ENCODE measurements at regions not wholly inside any gene's neighbourhood (a gene's known extent, or its start where the extent isn't known, plus 50 kb on each side); places are given as distances from the start of the nearest gene placed in this dataset.

DNA sequence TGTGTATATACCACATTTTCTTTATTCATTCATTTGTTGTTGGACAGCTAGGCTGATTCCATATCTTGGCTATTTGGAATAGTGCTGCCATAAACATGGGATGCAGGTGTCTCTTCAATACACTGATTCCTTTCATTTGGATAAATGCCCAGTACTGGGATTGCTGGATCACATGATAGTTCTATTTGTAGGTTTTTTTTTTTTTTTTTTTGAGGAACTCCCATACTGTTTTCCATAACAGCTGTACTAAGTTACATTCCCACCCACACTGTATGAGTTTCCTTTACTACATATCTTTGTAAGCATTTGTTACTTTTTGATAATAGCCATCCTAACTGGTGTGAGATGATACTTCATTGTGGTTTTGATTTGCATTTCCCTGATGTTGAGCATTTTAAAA, 437.7 kb downstream of the DIPK2A start:
- no peaks in the 10 kb centered on the region for H3K9me2 ChIP-seq (ENCODE audit: low read depth, low read length)
- no peaks in the 10 kb centered on the region for H3K9me3 ChIP-seq (ENCODE audit: low read length)
- H2AFZ ChIP-seq (ENCODE audit: low read length): no peak overlapping the region
- no peaks in the 10 kb centered on the region for H3K4me1 ChIP-seq (ENCODE audit: insufficient read depth, low read length, severe bottlenecking)
- no peak overlapping the region for H3K4me2 ChIP-seq (ENCODE audit: low read length)
- H3K27me3 ChIP-seq (ENCODE audit: insufficient read depth, low read length): no peaks in the 10 kb centered on the region
- no peaks in the 10 kb centered on the region for H3K36me3 ChIP-seq (ENCODE audit: insufficient read depth, low read length)
- no peaks in the 10 kb centered on the region for H3F3A ChIP-seq (ENCODE audit: insufficient read depth, low read length)
- no peak overlapping the region for H3K27ac ChIP-seq (ENCODE audit: low read depth, low read length, poor library complexity, severe bottlenecking)
- no peak overlapping the region for H3K4me3 ChIP-seq (ENCODE audit: low read depth, low read length, poor library complexity, severe bottlenecking)
- no peak overlapping the region for H3K9ac ChIP-seq (ENCODE audit: low read length)
- no peak for TF ChIP-seq EZH2 (IDR thresholded peaks at IDR 0.05; ENCODE audit: borderline replicate concordance, low read length)
- TF ChIP-seq, protein P1, sequence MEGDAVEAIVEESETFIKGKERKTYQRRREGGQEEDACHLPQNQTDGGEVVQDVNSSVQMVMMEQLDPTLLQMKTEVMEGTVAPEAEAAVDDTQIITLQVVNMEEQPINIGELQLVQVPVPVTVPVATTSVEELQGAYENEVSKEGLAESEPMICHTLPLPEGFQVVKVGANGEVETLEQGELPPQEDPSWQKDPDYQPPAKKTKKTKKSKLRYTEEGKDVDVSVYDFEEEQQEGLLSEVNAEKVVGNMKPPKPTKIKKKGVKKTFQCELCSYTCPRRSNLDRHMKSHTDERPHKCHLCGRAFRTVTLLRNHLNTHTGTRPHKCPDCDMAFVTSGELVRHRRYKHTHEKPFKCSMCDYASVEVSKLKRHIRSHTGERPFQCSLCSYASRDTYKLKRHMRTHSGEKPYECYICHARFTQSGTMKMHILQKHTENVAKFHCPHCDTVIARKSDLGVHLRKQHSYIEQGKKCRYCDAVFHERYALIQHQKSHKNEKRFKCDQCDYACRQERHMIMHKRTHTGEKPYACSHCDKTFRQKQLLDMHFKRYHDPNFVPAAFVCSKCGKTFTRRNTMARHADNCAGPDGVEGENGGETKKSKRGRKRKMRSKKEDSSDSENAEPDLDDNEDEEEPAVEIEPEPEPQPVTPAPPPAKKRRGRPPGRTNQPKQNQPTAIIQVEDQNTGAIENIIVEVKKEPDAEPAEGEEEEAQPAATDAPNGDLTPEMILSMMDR (IDR thresholded peaks at IDR 0.05; ENCODE audit: low read length): no peak
- H4K20me1 ChIP-seq (ENCODE audit: insufficient read depth, low read length): no peaks in the 10 kb centered on the region
- H3K79me2 ChIP-seq (ENCODE audit: insufficient read depth, low read length): no peaks in the 10 kb centered on the region

DNA sequence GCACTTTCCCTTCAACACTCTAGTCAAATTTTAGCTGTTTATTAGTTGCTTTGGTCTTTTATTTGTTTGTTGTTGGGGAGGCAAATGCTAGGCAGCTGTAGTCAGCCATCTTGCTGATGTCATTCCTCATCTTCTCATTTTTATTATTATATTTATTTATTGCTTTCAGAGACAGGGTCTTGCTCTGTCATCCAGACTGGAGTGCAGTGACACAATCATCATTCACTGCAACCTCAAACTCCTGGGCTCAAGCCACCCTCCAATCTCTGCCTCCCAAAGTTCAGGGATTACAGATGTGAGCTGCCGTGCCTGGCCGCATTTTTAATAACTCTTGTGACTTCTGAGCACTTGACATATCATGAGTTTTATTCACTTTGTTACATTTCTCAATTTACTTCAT, 441.4 kb downstream of the DIPK2A start:
- Histone ChIP-seq H3K27ac (ENCODE audit: low read depth, low read length, poor library complexity, severe bottlenecking) (no peak overlapping the region), H3K79me2 (ENCODE audit: insufficient read depth, low read length) (no peaks in the 10 kb centered on the region), H3K36me3 (ENCODE audit: insufficient read depth, low read length) (no peaks in the 10 kb centered on the region), H3K9me3 (ENCODE audit: low read length) (no peaks in the 10 kb centered on the region), H3K4me3 (ENCODE audit: low read depth, low read length, poor library complexity, severe bottlenecking) (no peak overlapping the region), H3K9ac (ENCODE audit: low read length) (no peak overlapping the region), H3K4me1 (ENCODE audit: insufficient read depth, low read length, severe bottlenecking) (no peaks in the 10 kb centered on the region), H4K20me1 (ENCODE audit: insufficient read depth, low read length) (no peaks in the 10 kb centered on the region), H3F3A (ENCODE audit: insufficient read depth, low read length) (no peaks in the 10 kb centered on the region), H2AFZ (ENCODE audit: low read length) (no peak overlapping the region), H3K9me2 (ENCODE audit: low read depth, low read length) (no peaks in the 10 kb centered on the region), H3K27me3 (ENCODE audit: insufficient read depth, low read length) (no peaks in the 10 kb centered on the region), H3K4me2 (ENCODE audit: low read length) (no peak overlapping the region)
- TF ChIP-seq EZH2 (IDR thresholded peaks at IDR 0.05; ENCODE audit: borderline replicate concordance, low read length): no peak
- TF ChIP-seq, protein P1 (IDR thresholded peaks at IDR 0.05; ENCODE audit: low read length): no peak

DNA sequence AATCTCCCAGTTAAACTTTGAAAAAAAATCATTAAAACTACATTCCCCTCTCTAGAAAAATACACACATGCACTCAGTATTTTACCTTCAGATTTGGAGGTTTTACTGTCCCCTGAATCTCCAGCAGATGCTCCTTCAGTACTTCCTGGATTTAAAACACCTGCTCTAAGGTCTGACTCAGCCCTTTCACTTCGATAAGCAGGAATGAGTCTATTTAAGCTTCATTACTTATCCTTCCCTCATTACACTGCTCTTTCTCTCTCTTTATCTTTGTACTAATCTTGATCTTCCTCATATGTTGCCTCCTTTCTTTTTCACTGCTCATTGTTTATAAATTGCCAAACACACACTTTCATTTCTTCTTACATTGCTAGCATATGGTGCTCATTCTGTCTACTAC, 443.9 kb downstream of the DIPK2A start:
- Histone ChIP-seq H3K79me2 (ENCODE audit: insufficient read depth, low read length) (no peaks in the 10 kb centered on the region), H4K20me1 (ENCODE audit: insufficient read depth, low read length) (no peaks in the 10 kb centered on the region), H3K27ac (ENCODE audit: low read depth, low read length, poor library complexity, severe bottlenecking) (no peak overlapping the region), H3K4me2 (ENCODE audit: low read length) (no peak overlapping the region), H3F3A (ENCODE audit: insufficient read depth, low read length) (no peaks in the 10 kb centered on the region), H3K27me3 (ENCODE audit: insufficient read depth, low read length) (no peaks in the 10 kb centered on the region), H3K9ac (ENCODE audit: low read length) (no peak overlapping the region), H3K4me1 (ENCODE audit: insufficient read depth, low read length, severe bottlenecking) (no peaks in the 10 kb centered on the region), H3K36me3 (ENCODE audit: insufficient read depth, low read length) (no peaks in the 10 kb centered on the region), H2AFZ (ENCODE audit: low read length) (no peak overlapping the region), H3K9me2 (ENCODE audit: low read depth, low read length) (no peaks in the 10 kb centered on the region), H3K4me3 (ENCODE audit: low read depth, low read length, poor library complexity, severe bottlenecking) (no peak overlapping the region), H3K9me3 (ENCODE audit: low read length) (no peaks in the 10 kb centered on the region)
- TF ChIP-seq EZH2 (IDR thresholded peaks at IDR 0.05; ENCODE audit: borderline replicate concordance, low read length): no peak
- TF ChIP-seq, protein P1 (IDR thresholded peaks at IDR 0.05; ENCODE audit: low read length): no peak
